HG02885 (cell line): ENCODE measurements at regions not wholly inside any gene's neighbourhood (a gene's known extent, or its start where the extent isn't known, plus 50 kb on each side); places are given as distances from the start of the nearest gene placed in this dataset.
"Not testable (repeated sequence)": the region's sequence is repeated elsewhere in the genome, so short reads cannot be mapped to it uniquely, and the experiment has no call there.

Experiments
- ATAC-seq: cut with Tn5 transposase; IDR thresholded peaks from one replicate; pipeline ENCODE4 v1.9.1; 2021; ENCODE audit warnings: mild to moderate bottlenecking; ENCODE audit not compliant: unreplicated experiment, poor library complexity

DNA sequence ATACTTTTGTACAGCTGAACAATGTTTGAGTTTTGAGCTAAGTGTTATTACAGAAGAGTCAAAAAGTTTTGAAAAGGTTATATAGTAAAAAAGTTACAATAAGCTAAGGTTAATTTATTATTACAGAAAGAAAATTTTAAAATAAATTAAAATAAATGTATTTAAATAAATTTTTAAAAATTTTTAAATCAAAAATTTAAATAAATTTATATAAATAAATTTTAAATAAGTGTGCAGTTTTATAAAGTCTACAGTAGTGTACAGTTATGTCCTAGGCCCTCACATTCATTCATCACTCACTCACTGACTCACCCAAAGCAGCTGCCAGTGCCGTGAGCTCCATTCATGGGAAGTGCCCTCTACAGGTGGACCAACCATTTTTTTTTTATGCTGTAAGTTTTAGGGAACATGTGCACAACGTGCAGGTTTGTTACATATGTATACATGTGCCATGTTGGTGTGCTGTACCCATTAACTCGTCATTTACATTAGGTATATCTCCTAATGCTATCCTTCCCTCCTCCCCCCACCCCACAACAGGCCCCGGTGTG lies 462.9 kb upstream of the ZMIZ1 start:
- ATAC-seq = no peak

GRCh38 chr10:78606766-78607165 lies 462.0 kb upstream of the ZMIZ1 start:
- ATAC-seq = not testable (repeated sequence)

- ATAC-seq = no peak
These were observed 458.8 kb upstream of the ZMIZ1 start for GRCh38 chr10:78609976-78610375.

DNA sequence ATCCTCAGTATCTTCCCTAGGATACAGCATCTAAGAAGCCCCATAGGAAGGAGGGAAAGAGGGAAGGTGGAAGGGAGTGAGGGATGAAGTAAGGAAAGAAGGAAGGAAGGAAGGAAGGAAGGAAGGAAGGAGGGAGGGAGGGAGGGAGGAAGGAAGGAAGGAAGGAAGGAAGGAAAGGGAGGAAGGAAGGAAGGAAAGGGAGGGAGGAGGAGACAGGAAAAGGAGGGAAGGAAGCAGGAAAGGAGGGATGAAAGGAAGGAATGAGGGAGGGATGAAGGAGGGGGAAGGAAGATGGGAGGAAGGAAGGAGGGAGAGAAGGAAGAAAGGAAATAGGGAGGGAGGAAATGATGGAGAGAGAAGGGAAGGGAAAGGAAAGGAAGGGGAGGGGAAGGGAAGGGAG lies 455.6 kb upstream of the ZMIZ1 start:
- no peak for ATAC-seq

- ATAC-seq = no peak
These were observed 454.5 kb upstream of the ZMIZ1 start for GRCh38 chr10:78614267-78614666.

- no peak for ATAC-seq
These were observed 454.0 kb upstream of the ZMIZ1 start for GRCh38 chr10:78614744-78615143.

- ATAC-seq = no peak
These were observed 452.6 kb upstream of the ZMIZ1 start for GRCh38 chr10:78616125-78616695.

GRCh38 chr10:78617115-78617514 lies 451.7 kb upstream of the ZMIZ1 start:
- no peak for ATAC-seq

- ATAC-seq = no peak
These were observed 451.1 kb upstream of the ZMIZ1 start for GRCh38 chr10:78617631-78618030.

DNA sequence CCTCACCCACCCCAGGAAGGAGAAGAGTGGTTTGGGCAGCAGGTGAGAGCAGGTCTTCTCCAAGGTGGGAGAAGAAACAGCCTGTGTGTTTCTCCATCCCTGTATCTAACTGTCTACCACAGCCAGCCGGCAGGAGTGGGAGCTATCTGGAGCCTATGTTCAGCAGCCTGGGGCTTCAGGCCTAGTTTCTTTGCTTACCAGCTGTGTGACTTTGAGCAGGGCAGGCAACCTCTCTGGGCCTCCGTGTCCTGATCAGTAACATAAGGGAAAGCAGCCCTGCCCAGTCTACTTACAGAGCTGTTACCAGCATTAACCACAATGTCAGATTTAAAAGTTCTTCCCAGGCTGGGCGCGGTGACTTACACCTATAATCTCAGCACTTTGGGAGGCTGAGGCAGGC lies 450.7 kb upstream of the ZMIZ1 start:
- ATAC-seq = no peak

GRCh38 chr10:78619115-78619851 lies 449.5 kb upstream of the ZMIZ1 start:
- ATAC-seq = no peak

DNA sequence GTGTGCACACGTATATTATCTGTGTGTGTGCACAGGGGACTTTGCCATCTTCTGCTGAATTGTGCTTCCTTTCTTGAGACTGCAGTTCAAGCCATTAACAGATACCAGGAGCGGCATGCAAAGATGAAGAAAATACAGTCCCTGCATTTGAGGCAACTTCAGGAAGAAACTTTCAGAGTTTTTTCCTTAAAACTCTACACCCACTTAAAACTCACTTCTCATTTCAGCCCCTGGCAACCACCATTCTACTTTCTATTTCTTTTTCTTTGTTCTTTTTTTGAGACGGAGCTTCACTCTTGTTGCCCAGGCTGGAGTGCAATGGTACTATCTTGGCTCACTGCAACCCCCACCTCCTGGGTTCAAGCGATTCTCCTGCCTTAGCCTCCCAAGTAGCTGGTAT lies 448.9 kb upstream of the ZMIZ1 start:
- ATAC-seq = no peak

DNA sequence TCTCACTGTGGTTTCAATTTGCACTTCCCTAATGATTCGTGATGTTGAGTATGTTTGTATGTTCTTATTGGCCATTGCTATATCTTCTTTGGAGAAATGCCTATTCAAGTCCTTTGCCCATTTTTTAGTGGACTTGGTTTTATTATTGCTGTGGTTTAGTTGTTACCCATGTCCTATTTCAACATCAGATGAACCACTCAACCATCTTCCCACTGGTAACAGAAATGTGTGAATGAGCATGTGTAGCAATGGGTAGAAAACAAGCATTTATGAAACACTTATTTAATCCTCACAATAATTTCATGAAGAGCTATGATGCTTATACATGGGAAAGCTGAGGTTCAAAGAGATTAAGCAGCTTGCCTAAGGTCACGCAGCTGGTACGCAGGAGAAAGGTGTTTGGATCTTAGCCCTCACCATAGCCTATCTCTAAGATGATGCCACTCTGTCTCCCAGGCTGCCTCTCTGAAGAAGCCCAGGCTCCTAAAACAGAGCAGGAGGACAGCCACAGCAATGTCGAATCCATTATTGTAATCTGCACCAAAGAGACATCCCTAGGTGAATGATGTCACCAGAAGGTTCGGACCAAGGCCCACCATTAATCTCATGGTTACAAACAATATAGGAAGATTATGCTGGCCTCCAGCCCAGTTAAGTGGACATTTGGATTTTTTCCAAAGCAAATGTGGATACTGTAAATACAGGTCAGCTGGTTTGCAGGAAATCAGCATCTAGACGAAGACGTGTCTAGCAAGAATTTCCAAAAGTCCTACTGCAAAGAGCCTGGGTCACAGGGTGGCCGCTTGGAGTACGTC lies 447.6 kb upstream of the ZMIZ1 start:
- ATAC-seq = no peak

- no peak for ATAC-seq
These were observed 445.1 kb upstream of the ZMIZ1 start for GRCh38 chr10:78623578-78624215.

DNA sequence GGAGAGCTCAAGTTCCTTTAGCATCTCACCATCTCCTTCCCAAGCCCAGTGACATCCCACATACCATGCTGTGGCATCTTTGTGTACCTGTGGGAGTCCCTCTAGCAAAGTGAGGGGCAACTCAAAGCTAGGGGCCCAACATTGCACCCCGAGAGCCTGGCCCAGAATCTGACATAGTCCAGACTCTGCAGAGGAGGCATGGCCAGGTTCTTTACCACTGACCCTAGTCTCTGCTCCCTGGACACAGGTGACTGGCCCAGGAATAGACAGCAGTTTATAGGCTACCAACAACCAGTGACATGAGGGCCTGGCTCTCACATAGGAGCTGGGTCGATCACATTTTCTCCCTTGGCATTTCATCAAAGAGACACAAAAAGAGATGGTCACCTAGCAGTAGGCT lies 444.0 kb upstream of the ZMIZ1 start:
- ATAC-seq = no peak

DNA sequence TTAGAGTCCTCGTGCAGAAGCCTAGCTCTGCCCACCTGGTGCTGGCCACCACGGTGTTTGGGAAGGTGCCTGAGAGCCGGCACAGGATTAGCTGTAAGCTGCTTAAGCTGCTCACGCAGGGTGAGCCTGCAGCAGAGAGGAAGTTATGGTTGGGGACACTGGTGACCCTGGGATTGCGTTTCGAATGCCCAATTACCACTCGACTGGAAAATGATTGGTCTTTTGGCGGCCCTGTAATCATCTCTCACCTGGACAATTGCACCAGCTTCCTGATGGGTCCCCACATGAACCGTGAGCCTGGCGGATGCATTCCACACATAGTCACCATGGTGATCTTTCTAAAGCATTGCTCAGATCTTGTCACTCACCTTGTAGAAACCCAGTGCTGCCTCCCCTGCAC lies 442.3 kb upstream of the ZMIZ1 start:
- ATAC-seq = no peak

DNA sequence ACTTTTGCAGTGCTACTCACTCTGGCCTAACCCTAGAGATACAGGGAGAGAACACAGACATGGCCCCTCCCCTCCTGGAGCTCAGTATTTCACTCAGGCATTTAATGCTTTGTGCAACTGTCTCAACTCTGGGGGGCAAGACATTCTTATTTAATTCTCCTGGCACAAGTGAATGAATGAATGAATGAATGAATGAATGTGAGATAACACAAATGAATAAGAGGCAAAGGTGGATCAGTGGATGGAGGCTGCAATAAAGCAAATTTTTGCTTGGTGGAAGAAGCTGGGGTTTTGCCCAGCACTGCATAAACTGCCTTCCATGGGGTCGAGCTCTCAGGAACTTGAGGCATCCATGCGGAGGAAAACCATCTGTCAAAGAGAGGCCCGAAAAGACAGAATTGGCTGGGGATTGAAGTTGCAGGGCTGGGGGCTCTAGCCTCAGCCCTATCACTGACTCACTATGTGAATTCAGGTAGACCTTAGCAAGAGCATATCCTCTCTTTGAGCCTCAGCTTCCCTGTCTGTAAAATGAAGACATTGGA lies 441.4 kb upstream of the ZMIZ1 start:
- ATAC-seq = no peak

DNA sequence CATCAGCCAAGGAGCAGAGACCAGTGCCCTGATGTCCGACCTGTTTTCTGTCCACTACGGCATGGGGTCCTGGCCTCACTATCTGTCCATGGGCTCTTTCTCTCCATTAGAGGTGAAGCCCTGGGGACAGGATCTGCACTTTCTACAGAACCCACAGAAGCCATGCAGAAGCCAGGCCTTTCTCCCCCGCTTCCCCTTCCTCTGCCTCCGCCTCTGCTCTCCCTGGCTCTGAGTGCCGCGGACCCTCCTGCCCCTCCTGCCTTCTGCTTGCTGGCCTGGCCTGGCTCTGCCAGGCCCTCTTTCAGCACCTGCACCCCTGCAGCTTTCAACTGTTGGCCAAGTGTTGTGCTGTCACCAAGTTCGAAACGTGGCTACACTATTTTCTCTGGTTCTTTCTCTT lies 439.8 kb upstream of the ZMIZ1 start:
- ATAC-seq = no peak

DNA sequence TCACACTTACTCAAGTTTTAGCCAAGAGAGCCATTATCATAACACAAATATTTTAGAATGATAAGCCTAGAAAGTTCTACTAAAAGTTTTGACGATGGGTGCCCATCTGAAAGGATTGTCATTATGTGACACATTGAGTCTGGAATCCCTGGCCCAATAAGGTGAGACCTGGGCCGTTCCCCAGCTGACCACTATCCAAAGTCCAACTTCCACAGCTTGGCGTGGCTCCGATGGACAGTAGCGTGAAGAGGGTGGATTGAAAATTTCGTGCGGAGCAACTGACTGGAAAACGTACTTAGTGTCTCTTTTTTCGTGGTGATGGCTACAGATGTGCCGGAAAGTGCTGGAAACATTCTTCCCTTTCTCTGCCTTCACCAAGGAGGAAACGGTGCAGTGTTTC lies 439.0 kb upstream of the ZMIZ1 start:
- no peak for ATAC-seq
